ENCODE measurements at regions not wholly inside any gene's neighbourhood (a gene's known extent, or its start where the extent isn't known, plus 50 kb on each side); places are given as distances from the start of the nearest gene placed in this dataset.

GRCh38 chr5:74272024-74272775 lies 368.3 kb downstream of the ENC1 start:
- H3K27ac Mint-ChIP-seq, result no peak overlapping the region
- no peak for DNase-seq
- no peaks in the 10 kb centered on the region for H3K4me1 Mint-ChIP-seq
- no peak overlapping the region for H3K4me3 Mint-ChIP-seq
- CTCF ChIA-PET, result no interaction called here
- no peak for ATAC-seq
- H3K27me3 Mint-ChIP-seq, result peaks cover 3% of the 10 kb centered on the region
- H3K36me3 Mint-ChIP-seq, result no peaks in the 10 kb centered on the region
- H3K9me3 Mint-ChIP-seq (ENCODE audit: low read depth), result no peaks in the 10 kb centered on the region

DNA sequence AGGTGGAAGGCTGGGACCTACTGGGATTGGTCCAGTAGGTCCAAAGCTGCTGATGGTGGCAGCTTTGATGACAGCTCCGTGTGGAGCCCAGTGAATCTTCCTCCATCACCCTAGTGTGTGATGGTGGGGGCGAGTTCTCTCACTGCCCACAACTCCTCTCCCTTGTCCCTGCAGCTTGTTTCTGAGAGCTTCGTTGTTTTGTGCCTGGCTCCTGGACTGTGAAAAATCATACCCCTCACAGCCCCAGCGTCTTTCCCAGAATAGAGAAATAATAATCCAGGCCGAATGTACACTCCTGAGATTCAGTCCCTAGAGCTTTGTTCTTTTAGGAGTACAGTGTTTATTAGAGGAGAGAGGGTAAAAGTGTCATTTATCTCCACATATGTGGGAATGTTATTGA lies 372.2 kb downstream of the ENC1 start:
- DNase-seq (no peak), ATAC-seq (no peak)
- Mint-ChIP-seq H3K4me3 (no peak overlapping the region), H3K27ac (no peak overlapping the region), H3K9me3 (ENCODE audit: low read depth) (no peaks in the 10 kb centered on the region), H3K36me3 (no peaks in the 10 kb centered on the region), H3K4me1 (no peaks in the 10 kb centered on the region), H3K27me3 (peaks cover 3% of the 10 kb centered on the region)
- CTCF ChIA-PET, result no interaction called here

- no peak overlapping the region for H3K27ac Mint-ChIP-seq
- H3K36me3 Mint-ChIP-seq, result no peaks in the 10 kb centered on the region
- H3K4me3 Mint-ChIP-seq, result no peak overlapping the region
- CTCF ChIA-PET, result no interaction called here
- H3K4me1 Mint-ChIP-seq, result no peaks in the 10 kb centered on the region
- H3K27me3 Mint-ChIP-seq, result peaks cover 3% of the 10 kb centered on the region
- H3K9me3 Mint-ChIP-seq (ENCODE audit: low read depth), result no peaks in the 10 kb centered on the region
- no peak for DNase-seq
- ATAC-seq, result no peak
Observed at GRCh38 chr5:74266836-74267235, 373.7 kb downstream of the ENC1 start.

DNA sequence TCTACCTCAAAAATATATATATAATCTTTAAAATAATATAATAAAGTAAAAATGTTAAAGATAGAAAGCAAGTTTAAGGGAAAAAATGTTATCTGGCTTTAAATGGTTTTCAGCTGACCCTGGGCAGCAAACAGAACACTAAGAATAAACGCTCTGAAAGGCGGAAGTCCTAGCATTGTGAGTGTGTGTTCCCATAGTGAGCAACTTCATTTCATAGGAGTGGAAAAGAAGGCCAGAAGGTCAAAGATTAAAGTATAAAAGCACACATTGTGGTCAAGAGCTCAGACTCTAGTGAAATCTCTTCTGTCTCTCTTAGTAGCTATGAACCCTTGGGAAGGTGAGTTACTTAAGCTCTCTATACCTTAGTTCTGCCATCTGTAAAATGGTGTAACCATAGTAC lies 374.4 kb downstream of the ENC1 start:
- Mint-ChIP-seq H3K36me3 (no peaks in the 10 kb centered on the region), H3K4me1 (no peaks in the 10 kb centered on the region), H3K9me3 (ENCODE audit: low read depth) (no peaks in the 10 kb centered on the region), H3K4me3 (no peak overlapping the region), H3K27me3 (peaks cover 3% of the 10 kb centered on the region), H3K27ac (no peak overlapping the region)
- ATAC-seq, result no peak
- CTCF ChIA-PET, result no interaction called here
- DNase-seq, result no peak

- no peak for ATAC-seq
- no peak for DNase-seq
- Mint-ChIP-seq H3K27me3 (peaks cover 4% of the 10 kb centered on the region), H3K9me3 (ENCODE audit: low read depth) (no peaks in the 10 kb centered on the region), H3K36me3 (no peaks in the 10 kb centered on the region), H3K4me3 (no peak overlapping the region), H3K4me1 (no peaks in the 10 kb centered on the region), H3K27ac (no peak overlapping the region)
- CTCF ChIA-PET, result no interaction called here
Observed at GRCh38 chr5:74262544-74263207, 377.9 kb downstream of the ENC1 start.

DNA sequence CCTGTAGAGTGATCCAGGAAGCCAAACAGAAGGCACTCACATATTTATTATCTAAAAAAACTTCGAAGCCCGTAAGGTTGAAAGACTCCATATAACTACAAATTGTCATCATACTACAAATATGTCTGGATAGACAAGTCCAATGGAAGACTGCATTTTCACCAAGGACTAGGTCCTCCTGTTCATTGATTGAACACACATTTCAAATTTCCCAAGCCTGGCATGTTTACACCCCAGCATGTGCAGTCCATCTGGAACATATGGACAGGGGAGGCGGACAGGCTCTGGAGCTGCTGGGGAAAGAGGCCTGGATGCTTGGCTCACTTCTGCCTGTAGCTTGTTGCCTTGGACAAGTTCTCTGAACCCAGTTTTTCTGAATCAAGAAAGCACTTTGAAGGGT lies 378.7 kb downstream of the ENC1 start:
- Mint-ChIP-seq H3K4me3 (no peak overlapping the region), H3K27me3 (peaks cover 7% of the 10 kb centered on the region), H3K36me3 (no peaks in the 10 kb centered on the region), H3K27ac (no peak overlapping the region), H3K4me1 (no peaks in the 10 kb centered on the region), H3K9me3 (ENCODE audit: low read depth) (no peaks in the 10 kb centered on the region)
- no peak for DNase-seq
- CTCF ChIA-PET, result no interaction called here
- no peak for ATAC-seq

DNA sequence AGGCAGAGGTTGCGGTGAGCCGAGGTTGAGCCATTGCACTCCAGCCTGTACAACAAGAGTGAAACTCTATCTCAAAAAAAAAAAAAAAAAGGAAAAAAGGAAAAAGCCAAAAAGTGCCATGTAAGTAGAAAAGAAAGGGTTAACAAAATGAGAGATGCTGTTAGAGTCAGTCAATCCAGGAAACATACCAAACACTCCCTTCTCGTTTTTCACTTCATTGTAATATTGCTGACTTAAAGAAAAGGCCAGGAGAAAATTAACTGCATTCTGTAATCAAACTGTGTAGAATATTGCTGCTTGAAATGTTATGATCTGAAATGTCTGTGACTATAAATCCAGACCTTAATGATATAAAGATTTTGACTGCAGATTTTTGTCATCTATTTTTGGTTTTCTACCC lies 379.1 kb downstream of the ENC1 start:
- CTCF ChIA-PET, result no interaction called here
- no peak overlapping the region for H3K27ac Mint-ChIP-seq
- no peaks in the 10 kb centered on the region for H3K9me3 Mint-ChIP-seq (ENCODE audit: low read depth)
- DNase-seq (no peak), ATAC-seq (no peak)
- H3K4me3 Mint-ChIP-seq, result no peak overlapping the region
- H3K36me3 Mint-ChIP-seq, result no peaks in the 10 kb centered on the region
- peaks cover 7% of the 10 kb centered on the region for H3K27me3 Mint-ChIP-seq
- H3K4me1 Mint-ChIP-seq, result no peaks in the 10 kb centered on the region

DNA sequence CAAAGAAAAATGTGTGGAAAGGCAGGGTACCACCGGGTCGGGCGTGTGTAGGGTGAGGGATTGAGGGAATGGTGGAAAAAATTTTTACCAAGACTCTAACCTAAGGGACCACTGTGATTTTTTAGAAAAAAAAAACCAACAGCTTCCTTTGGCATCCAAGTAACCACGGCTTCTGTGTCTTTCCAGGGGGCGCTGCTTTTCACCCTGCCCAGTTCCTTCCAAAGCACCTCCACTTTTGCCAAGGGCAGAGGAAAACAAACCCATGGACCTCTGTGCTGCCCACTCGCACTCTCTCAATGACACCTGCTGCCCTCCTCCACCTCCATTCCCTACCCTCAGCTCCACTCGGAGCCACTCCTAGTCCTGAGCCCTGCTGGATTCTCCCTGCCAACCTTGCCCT lies 381.0 kb downstream of the ENC1 start:
- no peaks in the 10 kb centered on the region for H3K9me3 Mint-ChIP-seq (ENCODE audit: low read depth)
- H3K27me3 Mint-ChIP-seq, result peaks cover 10% of the 10 kb centered on the region
- H3K4me1 Mint-ChIP-seq, result no peaks in the 10 kb centered on the region
- no peak overlapping the region for H3K4me3 Mint-ChIP-seq
- H3K36me3 Mint-ChIP-seq, result no peaks in the 10 kb centered on the region
- ATAC-seq (no peak), DNase-seq (no peak)
- CTCF ChIA-PET, result no interaction called here
- H3K27ac Mint-ChIP-seq, result no peak overlapping the region

- no peak overlapping the region for H3K27ac Mint-ChIP-seq
- CTCF ChIA-PET, result no interaction called here
- no peaks in the 10 kb centered on the region for H3K9me3 Mint-ChIP-seq (ENCODE audit: low read depth)
- no peak for ATAC-seq
- no peaks in the 10 kb centered on the region for H3K36me3 Mint-ChIP-seq
- no peaks in the 10 kb centered on the region for H3K4me1 Mint-ChIP-seq
- peaks cover 15% of the 10 kb centered on the region for H3K27me3 Mint-ChIP-seq
- H3K4me3 Mint-ChIP-seq, result no peak overlapping the region
- no peak for DNase-seq
Observed at GRCh38 chr5:74258314-74258665, 382.2 kb downstream of the ENC1 start.

- DNase-seq (no peak), ATAC-seq (no peak)
- no peak overlapping the region for H3K27ac Mint-ChIP-seq
- no peaks in the 10 kb centered on the region for H3K9me3 Mint-ChIP-seq (ENCODE audit: low read depth)
- H3K27me3 Mint-ChIP-seq, result peaks cover 15% of the 10 kb centered on the region
- H3K4me3 Mint-ChIP-seq, result no peak overlapping the region
- H3K4me1 Mint-ChIP-seq, result no peaks in the 10 kb centered on the region
- H3K36me3 Mint-ChIP-seq, result no peaks in the 10 kb centered on the region
- CTCF ChIA-PET, result no interaction called here
Observed at GRCh38 chr5:74257645-74258313, 382.7 kb downstream of the ENC1 start.

- no peaks in the 10 kb centered on the region for H3K9me3 Mint-ChIP-seq (ENCODE audit: low read depth)
- H3K4me1 Mint-ChIP-seq, result no peaks in the 10 kb centered on the region
- no peak overlapping the region for H3K4me3 Mint-ChIP-seq
- no peak for ATAC-seq
- DNase-seq, result no peak
- CTCF ChIA-PET, result no interaction called here
- no peaks in the 10 kb centered on the region for H3K36me3 Mint-ChIP-seq
- H3K27me3 Mint-ChIP-seq, result peaks cover 15% of the 10 kb centered on the region
- no peak overlapping the region for H3K27ac Mint-ChIP-seq
Observed at GRCh38 chr5:74257060-74257527, 383.4 kb downstream of the ENC1 start.

DNA sequence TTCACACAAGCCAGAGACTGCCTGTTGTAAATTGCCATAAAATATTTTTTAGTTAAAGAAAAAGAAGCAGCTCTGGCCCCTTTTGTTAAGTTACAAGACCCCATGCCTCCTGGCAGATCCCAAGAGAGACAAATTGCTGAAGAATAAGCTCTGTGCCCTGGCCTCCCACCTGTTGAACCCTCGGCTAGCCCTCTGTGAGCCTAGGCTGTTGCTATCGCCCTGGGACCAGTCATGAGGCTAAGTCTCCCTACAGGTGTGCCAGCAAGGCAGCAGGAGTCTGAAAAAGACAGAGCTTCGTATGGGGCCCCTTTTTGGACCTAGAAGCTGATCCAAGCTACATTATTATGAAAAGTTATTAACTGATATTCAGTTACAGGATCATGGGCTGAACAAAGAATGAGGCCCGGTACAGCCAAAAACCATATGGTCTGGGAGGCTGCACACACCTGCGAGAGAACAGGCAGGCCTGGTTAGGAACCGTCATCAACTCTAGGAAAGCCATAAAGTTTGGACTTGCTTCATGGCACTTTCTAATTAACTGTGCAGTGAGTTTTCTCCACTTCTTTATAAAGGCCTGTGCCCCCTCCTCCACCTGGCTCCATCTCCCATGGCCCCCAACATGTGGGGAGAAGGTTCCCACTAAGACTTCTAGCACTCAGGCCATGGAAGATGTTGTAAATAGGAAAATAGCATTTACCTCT lies 384.7 kb downstream of the ENC1 start:
- Mint-ChIP-seq H3K4me3 (no peak overlapping the region), H3K9me3 (ENCODE audit: low read depth) (no peaks in the 10 kb centered on the region), H3K27me3 (peaks cover 15% of the 10 kb centered on the region), H3K4me1 (no peaks in the 10 kb centered on the region), H3K36me3 (no peaks in the 10 kb centered on the region), H3K27ac (no peak overlapping the region)
- DNase-seq, result no peak
- ATAC-seq, result no peak
- CTCF ChIA-PET, result no interaction called here

DNA sequence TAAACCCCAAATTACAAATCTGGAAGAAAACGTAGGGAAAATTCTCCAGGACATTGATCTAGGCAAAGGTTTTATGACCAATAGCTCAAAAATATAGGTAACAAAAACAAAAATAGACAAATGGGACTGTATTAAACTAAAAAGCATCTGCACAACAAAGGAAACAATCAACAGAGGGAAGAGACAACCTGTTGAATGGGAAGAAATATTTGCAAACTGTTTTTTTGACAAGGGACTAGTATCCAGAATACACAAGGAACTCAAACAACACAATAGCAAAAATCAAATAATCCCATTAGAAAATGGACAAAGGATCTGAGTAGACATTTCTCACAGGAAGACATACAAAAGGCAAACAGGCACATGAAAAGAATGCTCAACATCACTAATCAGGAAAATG lies 386.3 kb downstream of the ENC1 start:
- Mint-ChIP-seq H3K4me3 (no peak overlapping the region), H3K9me3 (ENCODE audit: low read depth) (no peaks in the 10 kb centered on the region), H3K27me3 (peaks cover 15% of the 10 kb centered on the region), H3K27ac (no peak overlapping the region), H3K36me3 (no peaks in the 10 kb centered on the region), H3K4me1 (no peaks in the 10 kb centered on the region)
- no peak for ATAC-seq
- CTCF ChIA-PET, result no interaction called here
- DNase-seq, result no peak

- no peak for ATAC-seq
- DNase-seq, result no peak
- H3K27ac Mint-ChIP-seq, result no peak overlapping the region
- H3K27me3 Mint-ChIP-seq, result peaks cover 8% of the 10 kb centered on the region
- H3K9me3 Mint-ChIP-seq (ENCODE audit: low read depth), result no peaks in the 10 kb centered on the region
- H3K4me3 Mint-ChIP-seq, result no peak overlapping the region
- H3K4me1 Mint-ChIP-seq, result no peaks in the 10 kb centered on the region
- no peaks in the 10 kb centered on the region for H3K36me3 Mint-ChIP-seq
- CTCF ChIA-PET, result no interaction called here
Observed at GRCh38 chr5:74252044-74252443, 388.5 kb downstream of the ENC1 start.

All from activated CD8-positive, alpha-beta memory T cell treated with anti-CD3 and anti-CD28 coated beads, Interleukin-2, amount 10 ng/mL, durations not matched to agents 7 days and 5 days (primary cell).